HFFc6 (cell line): ENCODE measurements at regions not wholly inside any gene's neighbourhood (a gene's known extent, or its start where the extent isn't known, plus 50 kb on each side); places are given as distances from the start of the nearest gene placed in this dataset.

Experiments
- DNase-seq: peaks from one replicate; pipeline ENCODE4 v3.0.0-alpha.2; 2018
- H3K27ac Mint-ChIP-seq: 2 replicates; pipeline ENCODE4 v1.8.0; 2020; ENCODE audit warnings: mild to moderate bottlenecking, mixed read lengths
- H3K27me3 Mint-ChIP-seq: 2 replicates; pipeline ENCODE4 v1.8.0; 2021; ENCODE audit warnings: mild to moderate bottlenecking, moderate library complexity, mixed read lengths; ENCODE audit not compliant: insufficient read depth
- H3K36me3 Mint-ChIP-seq: 2 replicates; pipeline ENCODE4 v1.8.0; 2021; ENCODE audit warnings: low read depth, mixed read lengths
- H3K4me1 Mint-ChIP-seq: 2 replicates; pipeline ENCODE4 v1.8.0; 2020; ENCODE audit warnings: low read depth, mixed read lengths
- H3K4me3 Mint-ChIP-seq: 2 replicates; pipeline ENCODE4 v1.8.0; 2020; ENCODE audit warnings: mild to moderate bottlenecking, moderate library complexity, mixed read lengths
- H3K9me3 Mint-ChIP-seq: 2 replicates; pipeline ENCODE4 v1.8.0; 2020; ENCODE audit warnings: mild to moderate bottlenecking, mixed read lengths
- CTCF ChIP-seq: fragments of 200-600 bp; sonication (generic); IDR thresholded peaks from 2 replicates; pipeline ENCODE4 v1.5.0; 2021; ENCODE audit warnings: antibody characterized with exemption, mild to moderate bottlenecking

GRCh38 chr14:39562175-39562574 lies 129.9 kb upstream of the FBXO33 start:
- Mint-ChIP-seq H3K27me3 (no peaks in the 10 kb centered on the region; the same call in 1 of the 2 replicates), H3K27ac (no peak overlapping the region), H3K4me1 (no peaks in the 10 kb centered on the region), H3K36me3 (peaks cover 5% of the 10 kb centered on the region; the same call in 1 of the 2 replicates), H3K4me3 (no peak overlapping the region), H3K9me3 (peaks cover 34% of the 10 kb centered on the region)
- no peak for TF ChIP-seq CTCF
- no peak for DNase-seq

DNA sequence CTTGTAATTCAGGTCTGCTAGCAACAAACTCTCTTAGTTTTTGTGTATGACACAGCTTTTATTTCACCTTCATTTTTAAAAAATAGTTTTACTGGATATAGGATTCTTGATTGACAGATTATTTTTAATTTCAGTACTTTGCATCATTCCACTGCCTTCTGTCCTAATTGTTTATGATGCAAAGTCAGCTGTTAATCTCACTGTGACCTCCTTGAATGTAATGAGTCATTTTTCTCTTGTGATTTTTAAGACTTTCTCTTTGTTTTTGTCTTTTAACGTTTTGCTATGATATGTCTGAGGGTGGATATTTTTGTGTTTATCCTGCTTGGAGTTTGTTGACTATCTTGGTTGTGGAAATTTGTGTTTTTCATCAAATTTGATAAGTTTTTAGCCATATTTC lies 126.3 kb upstream of the FBXO33 start:
- H3K27ac Mint-ChIP-seq: no peak overlapping the region
- DNase-seq: no peak
- H3K9me3 Mint-ChIP-seq: peaks cover 41% of the 10 kb centered on the region
- no peaks in the 10 kb centered on the region for H3K27me3 Mint-ChIP-seq
- H3K4me3 Mint-ChIP-seq: no peak overlapping the region
- H3K36me3 Mint-ChIP-seq: peaks cover 8% of the 10 kb centered on the region; the same call in 1 of the 2 replicates
- no peaks in the 10 kb centered on the region for H3K4me1 Mint-ChIP-seq
- TF ChIP-seq CTCF: no peak

DNA sequence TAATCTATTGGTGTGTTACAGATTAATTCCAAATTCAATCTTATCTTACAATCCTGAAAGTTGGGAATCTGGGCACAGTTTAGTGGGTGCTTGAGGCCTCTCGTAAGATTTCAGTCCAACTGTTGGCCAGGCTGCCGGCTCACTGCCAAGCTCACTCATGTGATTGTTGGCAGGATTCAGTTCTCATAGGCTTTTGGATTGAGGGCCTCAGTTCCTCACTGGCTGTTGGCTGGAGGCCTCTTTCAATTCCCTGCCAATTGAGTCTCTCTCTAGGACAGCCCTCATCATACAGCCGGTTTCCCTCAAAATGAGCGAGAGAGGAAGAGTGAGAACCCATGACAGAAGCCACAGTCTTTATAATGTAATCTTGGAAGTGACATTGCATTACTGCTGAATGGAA lies 123.5 kb upstream of the FBXO33 start:
- no peak for DNase-seq
- H3K27ac Mint-ChIP-seq: no peak overlapping the region
- peaks cover 8% of the 10 kb centered on the region; the same call in 1 of the 2 replicates for H3K36me3 Mint-ChIP-seq
- H3K4me3 Mint-ChIP-seq: no peak overlapping the region
- peaks cover 34% of the 10 kb centered on the region for H3K9me3 Mint-ChIP-seq
- H3K4me1 Mint-ChIP-seq: no peaks in the 10 kb centered on the region
- no peak for TF ChIP-seq CTCF
- no peaks in the 10 kb centered on the region for H3K27me3 Mint-ChIP-seq

- H3K36me3 Mint-ChIP-seq: peaks cover 8% of the 10 kb centered on the region; the same call in 1 of the 2 replicates
- no peak overlapping the region for H3K4me3 Mint-ChIP-seq
- H3K4me1 Mint-ChIP-seq: no peaks in the 10 kb centered on the region
- DNase-seq: no peak
- no peaks in the 10 kb centered on the region for H3K27me3 Mint-ChIP-seq
- no peak overlapping the region for H3K27ac Mint-ChIP-seq
- H3K9me3 Mint-ChIP-seq: peaks cover 32% of the 10 kb centered on the region
- no peak for TF ChIP-seq CTCF
Measured at GRCh38 chr14:39554576-39554975, 122.3 kb upstream of the FBXO33 start.

GRCh38 chr14:39548358-39548757 lies 116.1 kb upstream of the FBXO33 start:
- no peak for DNase-seq
- Mint-ChIP-seq H3K27me3 (no peaks in the 10 kb centered on the region; the same call in 1 of the 2 replicates), H3K36me3 (no peaks in the 10 kb centered on the region; the same call in 1 of the 2 replicates), H3K27ac (no peak overlapping the region), H3K4me1 (no peaks in the 10 kb centered on the region), H3K4me3 (no peak overlapping the region), H3K9me3 (peaks cover 23% of the 10 kb centered on the region)
- no peak for TF ChIP-seq CTCF

DNA sequence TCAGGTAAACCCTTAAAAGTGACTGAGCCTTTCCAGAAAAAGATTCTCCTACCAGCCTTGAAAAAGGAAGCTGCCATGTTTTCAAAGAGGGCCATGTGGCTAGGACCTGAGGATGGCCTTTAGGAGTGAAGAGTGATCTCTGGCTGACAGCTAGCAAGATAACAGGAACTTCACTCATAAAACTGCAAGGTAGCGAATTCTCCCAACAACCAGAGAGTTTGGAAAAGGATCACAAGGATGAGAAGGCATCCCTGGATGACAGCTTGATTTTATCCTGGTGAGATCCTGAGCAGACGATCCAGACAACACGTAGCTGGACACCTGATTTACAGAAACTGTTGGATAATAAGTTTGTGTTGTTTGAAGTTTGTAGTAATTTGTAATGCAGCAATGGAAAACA lies 115.6 kb upstream of the FBXO33 start:
- TF ChIP-seq CTCF: no peak
- no peak for DNase-seq
- Mint-ChIP-seq H3K27me3 (no peaks in the 10 kb centered on the region; the same call in 1 of the 2 replicates), H3K4me1 (no peaks in the 10 kb centered on the region), H3K4me3 (no peak overlapping the region), H3K36me3 (no peaks in the 10 kb centered on the region; the same call in 1 of the 2 replicates), H3K9me3 (peaks cover 23% of the 10 kb centered on the region), H3K27ac (no peak overlapping the region)
